ENCODE measurements at regions not wholly inside any gene's neighbourhood (a gene's known extent, or its start where the extent isn't known, plus 50 kb on each side); places are given as distances from the start of the nearest gene placed in this dataset.
"Not testable (repeated sequence)": the region's sequence is repeated elsewhere in the genome, so short reads cannot be mapped to it uniquely, and the experiment has no call there.

- DNase-seq (ENCODE audit: low spot score), result no peak
These were observed 385.5 kb downstream of the RND3 start for GRCh38 chr2:150101947-150102346.

GRCh38 chr2:150100834-150101233 is 386.6 kb downstream of the RND3 start:
- no peak for DNase-seq (ENCODE audit: low spot score)

DNA sequence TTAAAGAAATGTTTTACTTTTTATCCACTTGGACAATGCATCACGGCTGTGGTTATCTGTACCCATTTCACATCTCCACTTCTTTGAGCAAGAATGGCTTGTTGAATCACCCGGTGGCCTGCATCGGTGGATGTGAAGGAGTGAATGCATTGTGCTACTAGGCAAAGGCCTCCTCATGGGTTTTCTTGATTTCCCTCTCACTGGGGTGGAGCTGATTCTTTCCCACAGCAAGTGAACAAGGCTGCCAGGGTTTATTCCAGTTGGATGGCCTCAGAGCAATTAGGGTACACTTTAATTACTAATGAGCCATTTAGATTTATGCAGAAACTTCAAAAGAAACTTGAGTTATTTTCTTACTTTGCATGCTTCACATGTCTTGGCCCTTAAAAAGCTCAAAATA is 387.1 kb downstream of the RND3 start:
- no peak for DNase-seq (ENCODE audit: low spot score)

DNA sequence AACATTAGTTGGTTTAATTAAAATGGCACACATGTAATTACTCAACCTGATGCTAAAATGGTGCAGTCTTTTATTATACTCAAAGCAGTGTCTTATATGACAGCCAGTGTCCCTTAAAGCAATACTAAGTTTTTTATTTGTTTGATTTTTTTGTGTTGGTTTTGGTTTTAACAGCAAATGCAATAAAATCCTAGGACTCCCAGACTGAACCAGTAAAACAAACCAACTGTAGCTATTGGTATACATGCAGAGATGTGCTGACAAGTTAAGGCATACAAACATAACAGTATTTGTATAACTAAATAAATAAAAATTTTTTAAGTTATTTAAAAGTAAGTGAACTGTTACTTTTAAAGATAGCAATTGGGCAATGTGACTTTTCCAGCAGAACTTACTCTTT is 387.7 kb downstream of the RND3 start:
- no peak for DNase-seq (ENCODE audit: low spot score)

DNA sequence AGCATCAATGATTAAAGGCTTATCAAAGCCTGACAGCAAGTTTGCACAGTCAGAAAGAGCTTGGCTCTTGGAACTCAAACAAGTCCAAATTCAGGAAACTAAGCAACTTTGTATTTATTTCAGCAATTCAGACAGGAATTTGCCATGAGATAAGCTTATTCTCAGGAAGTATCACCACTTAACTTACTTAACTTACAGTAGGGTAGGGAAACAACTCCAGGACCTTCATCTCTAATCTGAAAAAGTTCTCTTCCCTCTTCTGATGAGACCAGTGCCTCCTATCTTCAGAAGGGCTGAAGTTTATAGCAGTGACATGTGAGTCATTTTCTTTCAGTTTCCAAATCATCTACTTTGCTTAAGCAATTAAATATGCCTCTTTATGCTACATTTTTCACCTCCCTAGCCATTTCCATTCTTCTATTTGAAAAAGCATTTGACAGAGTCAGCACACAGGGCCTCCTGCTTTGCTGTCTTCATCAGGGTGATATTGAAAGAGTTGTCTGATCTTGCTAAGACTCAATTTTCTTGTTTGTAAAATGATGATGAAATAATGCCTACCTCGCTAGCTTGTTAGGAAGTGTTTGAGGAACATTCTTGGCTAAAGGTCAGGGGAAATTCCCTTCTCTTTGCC is 389.5 kb downstream of the RND3 start:
- DNase-seq (ENCODE audit: low spot score), result no peak

DNA sequence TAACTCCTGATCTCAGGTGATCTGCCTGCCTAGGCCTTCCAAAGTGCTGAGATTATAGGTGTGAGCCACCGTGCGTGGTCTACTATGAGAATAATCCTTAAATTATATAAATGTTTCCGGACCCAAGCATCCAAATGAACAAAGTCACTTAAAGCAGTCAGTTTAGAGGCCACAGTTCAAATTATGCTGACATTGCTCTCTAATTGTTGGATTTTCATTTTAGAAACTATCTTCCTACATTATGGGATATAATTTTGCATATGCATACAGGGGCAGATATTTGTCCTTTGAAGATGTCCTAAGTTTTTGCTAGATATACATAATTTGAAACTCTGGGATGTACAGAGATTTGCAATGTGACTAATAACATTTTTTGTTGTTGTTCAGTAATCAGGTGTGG is 390.1 kb downstream of the RND3 start:
- DNase-seq (ENCODE audit: low spot score), result no peak

GRCh38 chr2:150095361-150096095 is 391.9 kb downstream of the RND3 start:
- no peak for DNase-seq (ENCODE audit: low spot score)

DNA sequence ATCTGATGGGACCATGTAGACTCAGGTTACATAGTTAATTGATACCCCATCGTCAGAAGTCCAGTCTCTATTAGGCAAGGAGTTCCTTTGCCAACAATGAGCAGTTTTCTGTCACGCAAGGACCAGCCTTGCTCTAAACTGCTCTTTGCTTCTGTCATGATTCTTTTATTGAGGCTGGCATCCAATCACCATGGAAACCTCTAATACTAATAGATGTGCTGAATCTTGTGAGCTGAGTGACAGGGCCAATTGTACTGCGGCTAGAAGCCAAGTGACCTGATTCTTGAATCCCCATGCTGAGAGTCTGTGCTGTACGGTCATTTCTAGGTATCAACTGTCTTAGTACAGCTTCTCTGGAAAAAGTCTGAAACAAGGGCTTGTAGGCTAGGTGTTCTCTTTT is 395.6 kb downstream of the RND3 start:
- peak; percentile 70 for DNase-seq (ENCODE audit: low spot score)

- no peak for DNase-seq (ENCODE audit: low spot score)
These were observed 397.4 kb downstream of the RND3 start for GRCh38 chr2:150090031-150090430.

DNA sequence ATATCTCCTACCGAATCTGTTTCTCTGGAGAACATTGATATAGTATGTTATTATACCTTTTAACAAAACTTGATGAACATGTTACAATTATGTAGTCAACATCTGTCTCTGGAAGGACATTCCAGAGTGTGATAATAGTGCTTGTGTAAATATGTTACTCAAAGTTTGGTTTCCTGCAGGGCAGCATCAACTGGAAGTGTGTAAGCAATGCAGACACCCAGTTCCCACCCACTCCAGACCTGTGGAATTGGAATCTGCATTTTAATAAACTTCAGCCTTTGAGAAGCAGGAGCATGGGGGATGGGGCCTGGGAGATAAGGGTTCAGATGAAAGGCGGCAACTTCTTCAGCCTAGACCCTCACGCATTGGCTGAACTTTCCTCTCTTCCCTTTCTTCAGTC is 398.9 kb downstream of the RND3 start:
- DNase-seq (ENCODE audit: low spot score), result no peak

DNA sequence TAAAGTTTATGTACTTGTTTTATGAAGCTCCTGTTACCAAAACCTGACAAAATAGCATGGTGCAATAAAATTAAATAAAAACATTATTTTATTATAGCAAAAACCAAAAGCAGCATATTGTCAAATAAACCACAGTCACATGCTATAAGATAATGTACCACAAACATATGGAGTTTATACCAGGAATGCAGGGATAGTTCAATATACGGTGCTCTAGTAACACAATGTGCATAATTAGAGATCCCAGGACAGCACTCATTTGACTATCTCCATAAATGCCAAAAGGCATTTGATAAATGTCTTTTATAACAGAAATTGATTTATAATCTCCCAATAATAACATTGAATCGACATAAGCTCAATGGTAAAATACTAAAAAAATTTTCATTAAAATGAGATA is 402.0 kb downstream of the RND3 start:
- no peak for DNase-seq (ENCODE audit: low spot score)

GRCh38 chr2:150081775-150082481 is 405.5 kb downstream of the RND3 start:
- DNase-seq (ENCODE audit: low spot score), result no peak

DNA sequence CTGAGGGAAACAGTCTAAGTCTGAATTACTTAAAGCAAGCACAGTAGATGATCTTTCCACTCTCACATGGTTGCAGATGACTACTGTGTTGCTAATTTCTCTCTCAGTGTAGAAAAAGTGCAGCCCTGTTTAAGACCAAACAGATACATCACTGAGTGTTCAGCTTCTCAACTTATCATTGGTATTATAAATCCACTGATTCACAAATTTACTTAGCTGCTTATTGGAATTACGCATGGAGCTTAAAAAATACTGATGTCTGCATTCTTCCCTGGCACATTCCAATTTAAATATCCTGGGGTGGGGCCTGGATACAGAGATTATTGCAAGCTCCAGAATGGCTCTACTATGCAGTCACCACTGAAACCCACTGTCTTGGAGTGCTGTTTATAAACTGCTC is 411.2 kb downstream of the RND3 start:
- no peak for DNase-seq (ENCODE audit: low spot score)

DNA sequence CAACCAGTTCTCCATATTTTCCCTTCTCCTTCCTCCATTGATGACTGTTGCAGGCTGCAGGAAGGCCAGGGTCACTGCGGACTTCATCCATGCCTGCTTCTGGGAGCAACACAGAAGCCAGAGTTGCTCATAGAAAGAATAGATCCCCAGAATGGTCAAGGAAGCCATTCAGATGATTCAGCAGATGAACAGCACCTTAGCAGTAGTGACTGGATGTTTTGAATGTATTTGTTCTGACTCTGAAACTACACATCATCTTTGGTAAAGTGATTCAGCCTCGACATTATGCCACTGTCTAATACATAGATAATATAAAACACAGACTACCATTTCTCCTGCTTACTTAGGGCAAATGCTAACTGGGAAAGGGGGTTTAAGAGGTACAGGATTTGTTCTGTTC is 411.6 kb downstream of the RND3 start:
- DNase-seq (ENCODE audit: low spot score), result no peak

GRCh38 chr2:150066490-150066889 is 421.0 kb downstream of the RND3 start:
- no peak for DNase-seq (ENCODE audit: low spot score)

DNA sequence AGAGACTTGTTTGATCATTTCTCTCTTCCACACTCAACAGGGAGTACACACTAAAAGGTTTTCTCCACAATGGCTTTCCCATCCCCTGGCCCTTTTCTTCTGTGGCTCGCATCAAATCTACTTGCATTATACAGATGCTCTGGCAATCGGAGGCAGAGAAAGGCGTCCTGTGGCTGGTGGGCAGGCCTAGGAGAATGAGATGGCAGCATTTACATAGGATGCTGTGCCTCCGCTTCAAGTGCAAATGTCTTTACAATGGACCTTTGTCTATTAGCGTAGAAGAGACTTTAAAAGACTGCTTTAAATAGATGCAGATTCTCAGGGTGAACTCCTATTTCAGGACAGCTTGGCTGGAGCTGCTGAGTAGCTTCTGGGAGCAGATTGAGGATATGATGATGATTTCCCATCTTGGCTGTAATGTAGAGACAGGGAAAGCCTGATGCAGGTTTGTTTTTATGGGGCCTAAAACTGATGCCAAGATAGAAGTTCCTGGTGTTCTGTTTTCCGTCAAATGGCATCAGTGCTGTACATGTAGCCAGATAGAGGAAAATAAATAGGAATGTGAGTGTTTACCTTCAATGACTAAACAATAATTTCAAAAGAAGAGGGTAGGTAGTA is 423.4 kb downstream of the RND3 start:
- DNase-seq (ENCODE audit: low spot score), result peak; percentile 77

- no peak for DNase-seq (ENCODE audit: low spot score)
These were observed 424.0 kb downstream of the RND3 start for GRCh38 chr2:150063432-150063889.

GRCh38 chr2:150062416-150062815 is 425.1 kb downstream of the RND3 start:
- no peak for DNase-seq (ENCODE audit: low spot score)

DNA sequence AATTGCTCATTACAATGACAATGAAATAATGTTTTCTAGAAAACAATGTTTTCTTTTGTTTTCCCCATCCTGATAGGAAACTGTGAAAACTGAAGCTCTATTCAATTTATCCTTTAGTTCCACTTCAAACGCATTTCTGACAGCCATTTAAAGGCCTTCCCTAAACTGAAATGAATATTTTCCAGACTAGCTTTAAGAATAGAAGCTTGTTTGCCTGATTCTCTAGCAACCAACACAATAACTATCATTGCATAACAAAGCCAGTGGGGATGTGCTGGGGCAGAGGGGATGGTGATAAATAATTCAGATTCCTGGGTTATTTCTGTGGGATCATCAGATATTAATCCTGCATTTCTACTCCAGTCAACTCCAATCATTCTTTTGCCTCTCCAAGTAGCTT is 427.1 kb downstream of the RND3 start:
- DNase-seq (ENCODE audit: low spot score), result no peak

- DNase-seq (ENCODE audit: low spot score), result not testable (repeated sequence)
These were observed 427.8 kb downstream of the RND3 start for GRCh38 chr2:150059676-150060075.

- no peak for DNase-seq (ENCODE audit: low spot score)
These were observed 435.0 kb downstream of the RND3 start for GRCh38 chr2:150052457-150052856.

DNA sequence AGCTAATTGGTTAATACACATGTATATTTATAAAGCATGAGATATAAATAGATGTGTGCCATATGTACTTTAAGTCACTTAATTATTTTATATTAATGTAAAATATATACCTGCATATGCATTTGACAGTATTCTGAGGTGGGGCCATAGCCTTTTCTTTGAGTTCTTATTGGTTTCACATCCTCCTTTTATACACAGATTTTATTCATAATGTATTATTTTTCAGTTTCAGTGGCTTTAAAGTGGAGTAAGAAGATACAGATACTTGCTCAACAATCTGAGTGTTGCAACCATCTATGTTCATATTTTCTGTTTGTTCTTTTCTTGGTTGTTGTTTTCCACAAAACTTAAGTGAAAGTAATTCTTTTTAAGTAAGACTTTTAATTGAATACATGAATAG is 436.5 kb downstream of the RND3 start:
- no peak for DNase-seq (ENCODE audit: low spot score)

DNA sequence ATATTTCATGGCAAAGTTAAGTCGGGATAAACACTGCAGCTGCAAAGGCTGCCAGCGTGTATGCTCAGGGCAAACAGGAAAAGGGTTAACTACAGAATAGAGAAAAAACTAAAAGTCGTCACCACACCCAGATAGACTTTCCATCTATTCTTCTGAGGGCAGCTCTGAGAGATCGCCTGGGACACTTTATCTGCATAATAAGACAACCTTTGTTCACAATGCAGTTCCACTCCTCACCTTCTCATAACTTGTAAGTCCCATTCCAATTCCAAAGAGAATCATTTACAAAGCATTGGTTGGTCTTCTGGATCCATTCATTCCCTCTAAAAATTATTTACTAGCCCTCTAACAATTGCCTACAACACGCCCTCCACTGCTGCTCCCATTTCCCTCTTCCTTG is 437.4 kb downstream of the RND3 start:
- no peak for DNase-seq (ENCODE audit: low spot score)

Data from cerebellar cortex (tissue), 1 donor.